ENCODE measurements at regions not wholly inside any gene's neighbourhood (a gene's known extent, or its start where the extent isn't known, plus 50 kb on each side); places are given as distances from the start of the nearest gene placed in this dataset.
A peak's percentile ranks its signal among the peaks of the same experiment; 100 is the strongest.

GRCh38 chr12:115000038-115000437 lies 316.1 kb upstream of the TBX3 start:
- Histone ChIP-seq H3K27ac (ENCODE audit: extremely low read depth, low read depth, low read length) (no peak overlapping the region), H3K4me3 (no peak overlapping the region), H3K9me3 (replicated peaks; ENCODE audit: control insufficient read depth, insufficient read depth, low read depth, low read length) (no peaks in the 10 kb centered on the region), H4K20me1 (replicated peaks; ENCODE audit: control insufficient read depth, insufficient read depth, low read length) (no peaks in the 10 kb centered on the region), H3K9ac (ENCODE audit: insufficient read depth in 1 of 2, low read depth in 2 of 2, low read length in 2 of 2) (no peak overlapping the region), H3K9me1 (ENCODE audit: control insufficient read depth, insufficient read depth, low read length) (no peaks in the 10 kb centered on the region), H3K36me3 (ENCODE audit: control insufficient read depth, insufficient read depth, low read length) (no peaks in the 10 kb centered on the region), H2AFZ (ENCODE audit: low read depth, low read length) (no peak overlapping the region), H3K4me1 (replicated peaks in 1 of 2; ENCODE audit: control insufficient read depth in 2 of 2, insufficient read depth in 2 of 2, low read length in 2 of 2) (no peaks in the 10 kb centered on the region), H3K4me2 (ENCODE audit: insufficient read depth, low read length) (no peak overlapping the region), H3K27me3 (ENCODE audit: control insufficient read depth in 2 of 2, insufficient read depth in 2 of 2, low read length in 2 of 2) (peaks cover 0 to 16% of the 10 kb centered on the region in 2 experiments; a peak in 2 of 5 replicates), H3K79me2 (ENCODE audit: control insufficient read depth, insufficient read depth, low read length) (no peaks in the 10 kb centered on the region)
- no peak for FAIRE-seq
- intact Hi-C loops (cut with micrococcal nuclease) = no loop called here
- ChIA-PET POLR2A (no interaction called here), CTCF (ENCODE audit: low intra/inter-chr PET ratio) (no interaction called here)
- TF ChIP-seq ATF6 (CRISPR knock-in tag; IDR thresholded peaks at IDR 0.05) = no peak
- TF ChIP-seq ZNF766 (CRISPR knock-in tag; conservative IDR thresholded peaks at IDR 0.05) = peak; percentile 80
- 0 out of 2 replicates have a peak, but pooled peaks have one; percentile 32 for TF ChIP-seq FOSL1 (tag; conservative IDR thresholded peaks at IDR 0.05)
- TF ChIP-seq ZNF639 (CRISPR knock-in tag; conservative IDR thresholded peaks at IDR 0.05 in 1 of 2, IDR thresholded peaks at IDR 0.05 in 1 of 2) = peak in 1 of 2 experiments; percentile 56; a peak in 1 of 4 replicates
- no peak for TF ChIP-seq GABPA (tag; conservative IDR thresholded peaks at IDR 0.05; ENCODE audit: low read depth)
- ATAC-seq = no peak
- in situ Hi-C loops (cut with MboI) = no loop called here
- WGBS (ENCODE audit: insufficient coverage, low coverage, missing lambda C conversion rate) = 0% methylated on average over 4 of the region's 4 CpGs
- no TSS peak for BruUV-seq (replicated peaks)
- no peak for DNase-seq (ENCODE audit: extremely low read depth in 1 of 4, low spot score in 3 of 4)

Measured in K562 (cell line).